ENCODE measurements at regions not wholly inside any gene's neighbourhood (a gene's known extent, or its start where the extent isn't known, plus 50 kb on each side); places are given as distances from the start of the nearest gene placed in this dataset.

- ChIA-PET CTCF (interaction anchor here (3.1 kb wide), 1 partner anchor 11 kb away, joined by 14 read pairs; no protein-coding TSS in a partner anchor), POLR2A (no interaction called here)
- no peaks in the 10 kb centered on the region for H3K27me3 ChIP-seq (ENCODE audit: control insufficient read depth, insufficient read depth, low read length)
- TF ChIP-seq CTCF (IDR thresholded peaks at IDR 0.05; ENCODE audit: insufficient read depth, low read depth, low read length), result no peak
- no peak overlapping the region for H3K4me3 ChIP-seq (ENCODE audit: low read depth, low read length)
- DNase-seq (ENCODE audit: low read depth), result no peak
- H3K36me3 ChIP-seq (ENCODE audit: control insufficient read depth, insufficient read depth, low read length), result no peaks in the 10 kb centered on the region
Observed at GRCh38 chr10:29722777-29723176, 88.0 kb upstream of the SVIL start.

DNA sequence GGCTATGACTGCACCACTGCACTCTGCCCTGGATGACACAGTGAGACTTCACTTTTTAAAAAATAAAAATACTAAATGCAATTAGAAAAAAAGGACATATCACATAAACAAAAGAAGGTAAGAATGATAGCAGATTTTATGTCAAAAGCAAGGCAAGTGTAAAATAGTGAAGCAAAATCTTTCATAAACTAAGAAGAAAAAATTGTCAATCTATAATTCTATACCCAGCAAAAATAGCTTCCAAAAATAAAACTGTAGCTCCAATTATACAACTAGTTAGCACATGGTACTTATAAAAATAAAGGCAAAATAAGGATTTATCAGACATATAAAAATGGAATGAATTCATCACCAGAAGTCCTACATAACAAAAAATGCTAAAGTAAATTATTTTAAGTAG lies 85.4 kb upstream of the SVIL start:
- H3K4me3 ChIP-seq (ENCODE audit: low read depth, low read length), result no peak overlapping the region

GRCh38 chr10:29719281-29719675 lies 84.5 kb upstream of the SVIL start:
- ChIA-PET POLR2A (no interaction called here), CTCF (interaction anchor here (1.2 to 2.3 kb wide), 3 partner anchors 14 to 17 kb away, joined by 5 to 10 read pairs (median 5); no protein-coding TSS in a partner anchor)
- Histone ChIP-seq H3K27me3 (ENCODE audit: control insufficient read depth, insufficient read depth, low read length) (no peaks in the 10 kb centered on the region), H3K4me3 (ENCODE audit: low read depth, low read length) (no peak overlapping the region), H3K36me3 (ENCODE audit: control insufficient read depth, insufficient read depth, low read length) (no peaks in the 10 kb centered on the region)
- no peak for TF ChIP-seq CTCF (IDR thresholded peaks at IDR 0.05; ENCODE audit: insufficient read depth, low read depth, low read length)
- DNase-seq (ENCODE audit: low read depth), result no peak

More for the DNA sequence above, 85.4 kb upstream of the SVIL start:
- no peaks in the 10 kb centered on the region for H3K36me3 ChIP-seq (ENCODE audit: control insufficient read depth, insufficient read depth, low read length)
- no peaks in the 10 kb centered on the region for H3K27me3 ChIP-seq (ENCODE audit: control insufficient read depth, insufficient read depth, low read length)
- ChIA-PET CTCF (interaction anchor here (1.2 to 2.3 kb wide), 3 partner anchors 13 to 16 kb away, joined by 5 to 10 read pairs (median 5); no protein-coding TSS in a partner anchor), POLR2A (no interaction called here)
- TF ChIP-seq CTCF (IDR thresholded peaks at IDR 0.05; ENCODE audit: insufficient read depth, low read depth, low read length), result no peak
- no peak for DNase-seq (ENCODE audit: low read depth)

- TF ChIP-seq CTCF (IDR thresholded peaks at IDR 0.05; ENCODE audit: insufficient read depth, low read depth, low read length), result no peak
- no peak for DNase-seq (ENCODE audit: low read depth)
- ChIA-PET POLR2A (no interaction called here), CTCF (no interaction called here)
- Histone ChIP-seq H3K4me3 (ENCODE audit: low read depth, low read length) (no peak overlapping the region), H3K27me3 (ENCODE audit: control insufficient read depth, insufficient read depth, low read length) (no peaks in the 10 kb centered on the region), H3K36me3 (ENCODE audit: control insufficient read depth, insufficient read depth, low read length) (no peaks in the 10 kb centered on the region)
Observed at GRCh38 chr10:29715296-29715695, 80.5 kb upstream of the SVIL start.

- CTCF ChIA-PET, result interaction anchor here (0.7 to 1.7 kb wide), 2 partner anchors 12 to 22 kb away, joined by 3 to 4 read pairs; no protein-coding TSS in a partner anchor
- no peaks in the 10 kb centered on the region for H3K36me3 ChIP-seq (ENCODE audit: control insufficient read depth, insufficient read depth, low read length)
- H3K27me3 ChIP-seq (ENCODE audit: control insufficient read depth, insufficient read depth, low read length), result no peaks in the 10 kb centered on the region
- TF ChIP-seq CTCF (IDR thresholded peaks at IDR 0.05; ENCODE audit: insufficient read depth, low read depth, low read length), result no peak
- peak; percentile 37 for DNase-seq (ENCODE audit: low read depth)
- H3K4me3 ChIP-seq (ENCODE audit: low read depth, low read length), result no peak overlapping the region
- POLR2A ChIA-PET, result no interaction called here
Observed at GRCh38 chr10:29714096-29714874, 79.5 kb upstream of the SVIL start.
